ENCODE measurements at regions not wholly inside any gene's neighbourhood (a gene's known extent, or its start where the extent isn't known, plus 50 kb on each side); places are given as distances from the start of the nearest gene placed in this dataset.

DNA sequence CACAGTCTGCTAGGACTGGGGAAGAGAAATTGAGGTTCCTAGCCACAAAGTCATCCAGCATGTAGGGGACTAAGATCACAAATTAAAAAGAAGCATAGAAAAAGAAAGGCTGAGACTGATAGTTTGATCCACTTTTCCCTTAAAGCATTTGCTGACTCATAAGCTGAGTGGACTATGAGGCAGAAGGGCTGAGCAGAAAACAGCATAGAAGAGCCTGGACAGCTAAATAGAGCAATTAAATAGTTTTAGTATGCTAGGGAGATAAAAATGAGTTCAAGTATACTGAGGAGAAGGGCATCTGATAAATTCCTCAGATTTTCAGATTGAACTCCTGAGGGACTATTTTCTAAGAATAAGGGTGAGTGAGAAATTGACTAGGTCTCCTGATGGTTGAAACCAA lies 155.9 kb upstream of the EGR2 start:
- TF ChIP-seq, protein P1, sequence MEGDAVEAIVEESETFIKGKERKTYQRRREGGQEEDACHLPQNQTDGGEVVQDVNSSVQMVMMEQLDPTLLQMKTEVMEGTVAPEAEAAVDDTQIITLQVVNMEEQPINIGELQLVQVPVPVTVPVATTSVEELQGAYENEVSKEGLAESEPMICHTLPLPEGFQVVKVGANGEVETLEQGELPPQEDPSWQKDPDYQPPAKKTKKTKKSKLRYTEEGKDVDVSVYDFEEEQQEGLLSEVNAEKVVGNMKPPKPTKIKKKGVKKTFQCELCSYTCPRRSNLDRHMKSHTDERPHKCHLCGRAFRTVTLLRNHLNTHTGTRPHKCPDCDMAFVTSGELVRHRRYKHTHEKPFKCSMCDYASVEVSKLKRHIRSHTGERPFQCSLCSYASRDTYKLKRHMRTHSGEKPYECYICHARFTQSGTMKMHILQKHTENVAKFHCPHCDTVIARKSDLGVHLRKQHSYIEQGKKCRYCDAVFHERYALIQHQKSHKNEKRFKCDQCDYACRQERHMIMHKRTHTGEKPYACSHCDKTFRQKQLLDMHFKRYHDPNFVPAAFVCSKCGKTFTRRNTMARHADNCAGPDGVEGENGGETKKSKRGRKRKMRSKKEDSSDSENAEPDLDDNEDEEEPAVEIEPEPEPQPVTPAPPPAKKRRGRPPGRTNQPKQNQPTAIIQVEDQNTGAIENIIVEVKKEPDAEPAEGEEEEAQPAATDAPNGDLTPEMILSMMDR (IDR thresholded peaks at IDR 0.05): no peak
- no peak for TF ChIP-seq EZH2 (IDR thresholded peaks at IDR 0.05; ENCODE audit: borderline replicate concordance, insufficient read depth, low read depth, low read length, poor library complexity, severe bottlenecking)
- Mint-ChIP-seq H3K9me3 (ENCODE audit: insufficient read depth) (peaks cover 6% of the 10 kb centered on the region), H3K27me3 (peaks cover 24% of the 10 kb centered on the region), H3K4me3 (no peak overlapping the region), H3K4me1 (no peaks in the 10 kb centered on the region), H3K27ac (no peak overlapping the region)
- Histone ChIP-seq H4K20me1 (ENCODE audit: control insufficient read depth, insufficient read depth, low read length, poor library complexity, severe bottlenecking) (no peaks in the 10 kb centered on the region), H3K27me3 (replicated peaks in 1 of 4; ENCODE audit: control extremely low read depth in 1 of 4, control insufficient read depth in 3 of 4, insufficient read depth in 4 of 4, low read length in 3 of 4) (peaks cover 0 to 13% (median 2%) of the 10 kb centered on the region in 4 experiments), H3K79me2 (ENCODE audit: control insufficient read depth, insufficient read depth, low read length) (no peaks in the 10 kb centered on the region), H2AFZ (ENCODE audit: insufficient read depth, low read depth, low read length, poor library complexity, severe bottlenecking) (no peak overlapping the region), H3K9ac (ENCODE audit: low read length) (no peak overlapping the region), H3K4me2 (replicated peaks; ENCODE audit: low read depth, low read length, poor library complexity, severe bottlenecking) (no peak overlapping the region), H3K27ac (ENCODE audit: low read length in 2 of 2) (no peak overlapping the region), H3K36me3 (replicated peaks in 1 of 2; ENCODE audit: control extremely low read depth in 1 of 2, control insufficient read depth in 1 of 2, extremely low read depth in 1 of 2, insufficient read depth in 2 of 2, low read length in 1 of 2) (no peaks in the 10 kb centered on the region), H3K9me3 (ENCODE audit: control extremely low read depth in 1 of 3, control insufficient read depth in 2 of 3, insufficient read depth in 1 of 3, low read length in 2 of 3) (peaks cover 0 to 13% (median 9%) of the 10 kb centered on the region in 3 donors), H3K4me3 (ENCODE audit: control extremely low read depth in 1 of 5, extremely low read depth in 1 of 5, insufficient read depth in 1 of 5, low read depth in 2 of 5, low read length in 4 of 5) (no peak overlapping the region), H3K4me1 (ENCODE audit: control insufficient read depth in 2 of 2, insufficient read depth in 2 of 2, low read length in 2 of 2) (no peaks in the 10 kb centered on the region)
- ATAC-seq (ENCODE audit: low read depth): no peak
- intact Hi-C loops (cut with micrococcal nuclease): no loop called here
- no peak for DNase-seq
- ChIA-PET POLR2A (no interaction called here), CTCF (no interaction called here)

DNA sequence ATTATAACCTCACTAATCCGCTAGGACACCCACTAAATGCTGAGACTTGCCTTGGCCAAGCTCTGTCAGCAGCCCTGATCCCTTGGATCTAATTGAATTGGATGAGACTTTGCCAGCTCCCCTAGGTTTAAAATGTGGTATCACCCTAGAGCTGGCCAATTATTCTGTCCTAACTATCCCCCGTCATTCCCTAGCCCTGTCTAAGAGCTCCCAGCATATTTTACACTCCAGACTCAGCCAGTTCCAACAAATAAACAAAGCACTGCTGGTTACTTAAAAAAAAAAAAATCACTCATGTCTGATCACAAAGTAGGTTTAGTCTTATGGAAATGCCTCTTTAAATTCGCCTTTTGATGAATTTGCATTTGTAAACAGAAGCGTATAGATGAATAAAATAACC lies 147.9 kb upstream of the EGR2 start:
- Mint-ChIP-seq H3K4me1 (no peaks in the 10 kb centered on the region), H3K27me3 (peaks cover 27% of the 10 kb centered on the region), H3K9me3 (ENCODE audit: insufficient read depth) (peaks cover 2% of the 10 kb centered on the region), H3K4me3 (no peak overlapping the region), H3K27ac (no peak overlapping the region)
- Histone ChIP-seq H4K20me1 (ENCODE audit: control insufficient read depth, insufficient read depth, low read length, poor library complexity, severe bottlenecking) (no peaks in the 10 kb centered on the region), H3K4me3 (ENCODE audit: control extremely low read depth in 1 of 5, extremely low read depth in 1 of 5, insufficient read depth in 1 of 5, low read depth in 2 of 5, low read length in 4 of 5) (no peak overlapping the region), H3K4me1 (ENCODE audit: control insufficient read depth in 2 of 2, insufficient read depth in 2 of 2, low read length in 2 of 2) (no peaks in the 10 kb centered on the region), H3K9ac (ENCODE audit: low read length) (no peak overlapping the region), H2AFZ (ENCODE audit: insufficient read depth, low read depth, low read length, poor library complexity, severe bottlenecking) (no peak overlapping the region), H3K4me2 (replicated peaks; ENCODE audit: low read depth, low read length, poor library complexity, severe bottlenecking) (no peak overlapping the region), H3K27ac (ENCODE audit: low read length in 2 of 2) (no peak overlapping the region), H3K79me2 (ENCODE audit: control insufficient read depth, insufficient read depth, low read length) (no peaks in the 10 kb centered on the region), H3K27me3 (replicated peaks in 1 of 4; ENCODE audit: control extremely low read depth in 1 of 4, control insufficient read depth in 3 of 4, insufficient read depth in 4 of 4, low read length in 3 of 4) (peaks cover 0 to 9% (median 2%) of the 10 kb centered on the region in 4 experiments), H3K36me3 (replicated peaks in 1 of 2; ENCODE audit: control extremely low read depth in 1 of 2, control insufficient read depth in 1 of 2, extremely low read depth in 1 of 2, insufficient read depth in 2 of 2, low read length in 1 of 2) (no peaks in the 10 kb centered on the region), H3K9me3 (ENCODE audit: control extremely low read depth in 1 of 3, control insufficient read depth in 2 of 3, insufficient read depth in 1 of 3, low read length in 2 of 3) (peaks cover 0 to 6% (median 4%) of the 10 kb centered on the region in 3 donors)
- intact Hi-C loops (cut with micrococcal nuclease): no loop called here
- CTCF ChIA-PET: interaction anchor here (0.8 kb wide), 1 partner anchor 526 kb away, joined by 3 read pairs; no protein-coding TSS in a partner anchor
- no CpG with 5 or more reads among the region's 4 CpGs for WGBS (ENCODE audit: insufficient coverage)
- ATAC-seq (ENCODE audit: low read depth) (no peak), DNase-seq (no peak)
- POLR2A ChIA-PET: no interaction called here
- TF ChIP-seq, protein P1 (IDR thresholded peaks at IDR 0.05): no peak
- no peak for TF ChIP-seq EZH2 (IDR thresholded peaks at IDR 0.05; ENCODE audit: borderline replicate concordance, insufficient read depth, low read depth, low read length, poor library complexity, severe bottlenecking)

All from B cell (primary cell).